HG03520 (cell line): ENCODE measurements at regions not wholly inside any gene's neighbourhood (a gene's known extent, or its start where the extent isn't known, plus 50 kb on each side); places are given as distances from the start of the nearest gene placed in this dataset.

Source experiments
- ATAC-seq: cut with Tn5 transposase; IDR thresholded peaks from one replicate; pipeline ENCODE4 v1.9.1; 2021; ENCODE audit warnings: mild to moderate bottlenecking, moderate library complexity; ENCODE audit not compliant: unreplicated experiment

DNA sequence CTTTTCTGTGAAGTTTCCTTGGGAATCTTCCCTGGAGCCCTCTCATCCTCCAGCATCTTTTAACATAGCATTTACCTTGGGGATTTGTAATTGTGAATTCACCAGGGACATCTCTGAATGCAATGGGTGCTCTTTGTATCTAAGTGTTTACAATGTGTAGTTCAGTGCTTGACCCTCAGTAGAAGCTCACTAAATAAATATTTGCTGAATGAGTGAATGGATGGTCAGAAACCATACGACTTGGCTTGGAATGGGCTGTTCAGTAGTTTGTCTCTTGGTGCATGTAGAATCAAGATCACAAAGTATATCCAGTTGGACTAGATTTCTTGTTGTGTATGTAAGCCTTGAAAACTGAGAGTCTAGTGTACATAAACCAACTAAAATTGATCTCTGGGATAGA, 81.8 kb upstream of the MEF2C start:
- ATAC-seq: no peak

DNA sequence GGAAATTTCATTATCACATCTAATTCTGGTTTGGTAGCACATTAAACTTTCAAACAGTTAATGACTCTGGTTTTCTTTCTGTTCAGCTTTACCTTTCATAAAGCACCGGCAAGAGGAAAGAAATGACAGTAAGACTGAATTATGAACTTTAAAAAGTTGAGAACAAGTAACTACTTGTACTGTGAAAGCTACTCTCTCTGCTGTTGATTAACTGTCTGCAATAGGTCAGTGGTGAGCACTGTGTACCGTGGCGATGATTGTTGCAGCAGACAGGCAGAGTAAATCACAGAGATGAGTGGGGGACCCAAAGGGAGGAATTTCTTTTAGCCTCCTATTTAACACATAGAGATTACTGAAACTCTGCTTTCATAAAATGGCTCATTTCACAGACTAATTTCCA, 74.0 kb upstream of the MEF2C start:
- ATAC-seq: no peak

DNA sequence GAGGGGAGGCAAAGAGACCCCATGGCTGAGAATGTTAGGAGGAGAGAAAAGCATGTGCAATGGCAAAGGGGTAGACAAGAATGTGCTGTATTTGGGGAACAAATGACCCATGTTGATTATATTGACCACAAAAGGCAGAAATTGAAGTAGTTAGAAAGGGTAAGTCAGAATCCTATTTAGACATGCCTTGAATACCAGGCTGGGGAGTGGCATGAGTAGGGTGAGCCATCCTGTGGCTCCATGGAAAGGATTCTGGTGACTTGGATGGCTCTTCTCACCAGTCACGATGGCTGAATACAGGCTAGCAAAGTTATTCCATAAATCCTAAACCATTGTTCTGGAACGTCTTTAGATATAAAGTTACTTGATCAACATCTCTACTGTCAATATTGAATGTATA, 73.4 kb upstream of the MEF2C start:
- ATAC-seq: no peak

DNA sequence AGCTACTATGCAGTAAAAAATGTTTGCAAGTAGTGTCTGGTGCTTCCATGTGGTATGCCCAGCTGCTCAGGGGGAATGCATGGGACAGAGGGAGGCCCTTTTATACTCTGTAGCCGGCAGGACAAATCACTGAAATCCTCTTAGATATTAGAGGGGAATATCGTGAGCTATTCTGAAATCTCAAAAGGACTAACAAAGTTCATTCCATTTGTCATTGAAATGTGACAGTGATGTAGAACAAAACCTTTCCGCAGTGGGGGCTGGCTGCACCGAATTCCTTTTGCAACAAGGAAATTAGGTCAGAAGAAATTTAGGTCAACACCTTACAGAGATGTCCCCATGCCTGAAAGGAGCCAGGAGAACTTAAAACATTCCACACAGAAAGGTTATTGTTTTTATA, 72.4 kb upstream of the MEF2C start:
- no peak for ATAC-seq

DNA sequence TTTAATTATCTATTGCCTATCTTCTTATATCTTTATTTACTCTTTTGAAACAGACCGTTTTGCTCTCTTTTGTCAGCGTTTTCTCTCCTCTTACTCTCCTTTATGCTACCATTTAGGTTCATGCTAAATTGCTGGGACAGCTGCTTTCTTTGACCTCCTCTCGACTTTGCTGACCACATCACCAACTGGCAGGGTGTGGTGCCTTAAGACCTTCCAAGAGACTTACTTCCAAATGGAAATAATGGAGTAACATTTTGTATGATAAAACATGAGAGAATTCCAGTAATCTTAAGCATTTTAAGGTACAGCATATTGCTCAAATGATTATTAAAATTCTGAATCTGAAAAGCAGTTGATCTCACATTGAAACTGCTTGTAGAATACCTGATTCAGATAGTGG, 71.5 kb upstream of the MEF2C start:
- no peak for ATAC-seq

DNA sequence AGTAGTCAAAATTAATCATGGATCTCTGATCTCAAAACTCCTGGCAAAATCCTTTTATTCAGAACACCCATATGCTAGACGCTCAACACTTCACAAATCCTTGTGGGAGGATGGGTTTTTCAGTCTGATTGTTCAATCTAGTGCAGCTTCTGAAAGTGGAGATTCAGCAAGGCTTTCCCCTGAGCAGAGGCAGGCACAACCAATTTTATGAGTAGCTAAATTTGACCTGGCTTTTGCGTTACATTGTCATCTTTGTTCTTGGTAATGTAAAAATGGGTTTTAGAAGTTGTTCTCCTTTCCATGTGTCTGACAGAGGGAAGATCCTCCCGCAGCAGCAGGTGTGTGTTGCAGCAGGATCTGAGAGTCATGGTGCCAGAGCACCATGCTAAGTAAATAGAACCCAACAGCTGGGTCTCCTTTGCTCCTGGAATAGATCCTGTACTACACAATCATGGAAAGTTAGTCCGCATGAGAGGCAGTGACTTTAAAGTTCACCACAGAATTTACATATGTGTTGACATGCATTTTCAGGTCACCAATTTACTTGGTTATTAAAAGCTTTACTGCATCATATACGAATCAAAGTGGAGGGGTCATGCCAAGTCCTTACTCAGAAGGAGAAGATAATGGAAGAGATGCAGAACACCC, 70.1 kb upstream of the MEF2C start:
- no peak for ATAC-seq

DNA sequence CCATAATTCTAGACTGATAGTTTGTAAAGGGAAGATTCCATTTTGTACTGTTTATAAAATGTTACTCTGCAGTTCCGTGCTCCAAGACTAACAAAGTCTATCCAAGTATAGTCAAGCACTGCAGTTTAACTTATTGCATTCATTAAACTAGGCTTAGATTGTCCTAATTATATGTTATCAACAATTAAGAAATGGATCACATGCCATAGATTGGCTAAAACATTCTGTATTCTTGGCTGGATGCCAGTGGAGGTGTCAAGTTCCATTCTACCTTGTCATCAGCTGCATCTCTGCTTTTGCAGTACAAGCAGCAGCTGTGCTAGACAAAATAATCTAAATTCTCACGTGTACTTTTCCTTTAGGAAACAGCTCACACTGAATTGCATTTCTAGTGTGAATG, 69.4 kb upstream of the MEF2C start:
- ATAC-seq: no peak

DNA sequence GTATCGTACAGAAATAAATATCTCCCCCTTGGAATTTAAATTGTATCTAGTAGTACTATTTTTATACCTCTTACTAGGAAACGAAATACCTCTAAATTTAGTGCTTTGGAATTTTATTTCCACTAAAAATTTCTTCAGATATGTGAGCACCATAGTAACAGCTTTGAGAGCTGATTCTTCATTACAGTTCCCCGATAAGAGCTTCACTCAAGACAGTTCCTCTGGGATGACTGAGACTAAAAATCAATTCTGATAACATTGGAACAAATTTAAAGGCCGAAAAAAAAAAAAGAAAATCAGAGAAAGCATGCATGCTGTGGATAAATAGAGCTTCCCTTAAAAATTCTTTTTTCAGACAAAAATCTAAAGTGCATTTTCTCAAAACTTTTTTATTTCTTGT, 68.5 kb upstream of the MEF2C start:
- no peak for ATAC-seq

DNA sequence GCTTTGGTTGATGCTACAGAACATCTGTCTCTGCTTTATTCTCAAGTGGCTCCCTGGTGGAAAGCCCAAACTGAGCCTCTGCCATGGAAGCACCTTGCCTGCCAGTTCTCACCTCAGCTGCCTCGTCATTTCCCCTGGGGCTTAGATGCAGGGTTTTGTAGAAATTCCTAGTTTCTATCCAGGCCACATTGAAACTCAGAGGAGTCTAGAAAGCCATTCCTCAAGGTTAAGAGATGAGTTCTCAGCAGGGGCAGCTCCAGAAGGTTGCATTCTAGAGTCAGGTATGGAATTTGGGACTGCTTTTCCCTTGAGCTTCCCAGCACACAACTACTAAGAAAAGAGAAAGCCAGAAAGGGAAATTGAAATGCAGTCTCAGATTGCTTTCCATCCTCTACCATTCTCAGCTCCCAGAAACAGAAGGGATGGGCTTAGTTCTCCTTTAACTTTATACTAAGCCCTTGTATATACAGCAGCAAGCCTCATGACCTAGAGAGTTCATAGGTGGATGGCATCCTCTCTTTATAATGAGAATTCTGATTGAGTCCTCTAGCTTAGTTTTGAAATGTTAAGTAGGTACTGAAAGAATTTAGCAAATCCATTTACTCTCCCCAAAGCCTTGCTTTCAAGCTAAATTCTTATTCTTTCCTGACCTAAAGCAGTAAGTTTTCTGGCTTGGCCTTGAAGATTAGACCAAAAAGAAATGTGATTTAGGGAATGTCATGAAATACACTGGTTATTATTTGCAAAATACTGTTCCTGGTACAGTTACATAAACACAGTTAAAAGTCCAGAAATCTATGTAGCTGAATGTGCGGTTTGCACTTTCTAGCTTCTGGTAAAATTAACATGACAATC, 66.0 kb upstream of the MEF2C start:
- no peak for ATAC-seq

DNA sequence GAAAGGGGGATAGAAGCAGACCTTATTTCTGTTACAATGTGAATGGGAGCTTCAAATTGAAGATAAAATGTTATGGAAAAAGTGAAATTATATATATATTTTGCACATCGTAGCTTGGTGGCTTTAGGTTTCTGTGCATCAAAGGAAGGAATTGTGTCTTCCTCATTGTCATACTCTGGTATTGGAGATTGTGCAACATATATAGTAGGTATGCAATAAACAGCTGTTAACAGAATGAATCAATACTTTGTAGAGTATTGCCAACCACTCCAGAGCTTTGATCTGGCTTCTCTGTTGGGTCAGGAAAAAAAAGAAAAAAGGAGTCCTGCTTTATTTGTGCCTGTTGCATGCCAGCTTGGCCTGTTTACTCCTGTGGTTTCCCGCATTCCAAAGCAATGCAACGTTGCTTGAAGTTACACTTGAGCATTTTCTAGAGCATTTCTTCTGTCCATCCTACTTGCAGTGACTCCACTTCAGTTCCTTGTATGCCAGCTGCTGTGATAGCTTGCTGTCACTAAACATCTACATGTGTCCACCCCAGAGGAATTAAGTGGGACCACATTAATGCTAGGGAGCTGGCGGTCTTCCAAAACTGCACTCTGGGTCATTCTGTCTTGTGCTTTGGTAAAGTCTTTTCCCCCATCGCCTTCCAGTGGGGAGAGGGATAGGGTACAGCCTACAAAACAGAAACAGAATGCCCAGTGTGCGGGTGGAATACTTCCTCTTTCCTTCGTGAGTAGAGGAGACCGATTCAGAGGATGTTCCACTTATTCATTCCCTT, 62.0 kb upstream of the MEF2C start:
- ATAC-seq: no peak

DNA sequence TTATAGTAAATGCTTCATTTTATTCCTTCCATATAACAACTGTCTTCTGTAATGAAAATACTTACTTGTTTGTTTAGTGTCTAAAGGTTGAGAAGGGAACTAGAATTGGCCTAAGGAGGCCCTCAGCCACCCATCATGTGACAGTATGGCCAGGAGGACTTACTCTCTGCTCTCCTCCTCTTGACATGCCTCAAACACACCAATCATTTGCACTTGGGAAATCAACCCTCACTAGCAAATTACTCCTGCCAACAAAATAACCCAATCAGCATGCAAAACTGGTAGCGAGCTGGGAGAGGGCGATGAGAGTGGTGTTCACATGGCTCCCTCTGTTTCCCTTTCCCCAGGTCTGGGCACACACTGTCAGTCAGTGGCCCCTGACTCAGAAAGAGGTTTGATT, 58.6 kb upstream of the MEF2C start:
- ATAC-seq: no peak

DNA sequence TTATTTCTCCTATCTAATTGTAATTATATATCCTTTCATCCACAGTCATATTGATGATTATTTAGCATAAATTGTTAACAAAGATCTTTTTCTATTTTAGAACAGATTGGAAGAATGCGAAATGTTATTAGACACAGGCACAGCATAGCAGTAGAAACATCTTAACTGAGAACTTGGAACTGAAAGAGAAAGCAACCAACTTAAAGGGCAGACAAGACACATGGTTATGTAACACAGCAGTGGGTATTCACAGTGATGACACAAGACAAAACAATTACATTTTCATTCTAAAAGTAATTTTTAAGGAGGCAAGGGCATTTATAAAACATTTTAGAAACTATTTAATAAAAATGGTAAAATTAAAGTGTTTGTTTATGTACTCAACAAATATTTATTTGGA, 57.7 kb upstream of the MEF2C start:
- no peak for ATAC-seq

DNA sequence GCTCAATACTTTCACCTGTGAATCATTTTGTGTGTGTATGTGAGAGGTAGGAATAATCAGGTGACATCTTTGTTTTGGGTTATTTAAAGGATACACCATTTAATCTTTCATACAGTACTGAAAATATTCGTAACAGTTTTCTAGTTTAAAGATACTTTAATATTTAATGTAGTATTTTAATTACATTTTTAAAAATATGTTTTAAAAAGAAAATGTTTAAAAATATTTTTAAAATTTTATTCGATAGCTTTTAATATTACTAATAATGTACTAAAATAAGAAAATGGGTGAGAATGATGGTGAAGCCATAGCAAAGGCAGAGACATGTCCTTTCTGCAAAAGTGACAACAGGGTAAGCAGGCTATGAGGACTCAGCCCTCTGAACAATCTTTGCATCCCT, 56.3 kb upstream of the MEF2C start:
- ATAC-seq: no peak

DNA sequence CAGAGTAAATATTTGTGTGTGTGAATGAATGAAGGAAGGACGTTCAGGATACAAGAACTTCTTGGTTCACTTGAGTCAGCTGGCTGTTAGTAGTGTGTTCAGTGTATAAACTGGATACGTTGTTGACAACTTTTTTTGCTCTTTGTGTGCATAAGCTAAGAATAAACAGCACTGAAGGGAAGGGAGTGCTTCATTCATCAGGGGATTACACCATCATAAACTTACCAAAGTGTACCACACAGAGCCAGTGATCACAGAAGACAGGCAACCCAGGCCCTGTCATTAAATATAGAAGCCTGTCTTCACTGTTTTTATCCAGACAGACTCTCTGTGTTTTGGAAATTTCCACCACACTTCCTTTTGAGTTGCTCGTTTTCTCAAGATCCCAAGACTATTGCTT, 55.5 kb upstream of the MEF2C start:
- ATAC-seq: no peak

DNA sequence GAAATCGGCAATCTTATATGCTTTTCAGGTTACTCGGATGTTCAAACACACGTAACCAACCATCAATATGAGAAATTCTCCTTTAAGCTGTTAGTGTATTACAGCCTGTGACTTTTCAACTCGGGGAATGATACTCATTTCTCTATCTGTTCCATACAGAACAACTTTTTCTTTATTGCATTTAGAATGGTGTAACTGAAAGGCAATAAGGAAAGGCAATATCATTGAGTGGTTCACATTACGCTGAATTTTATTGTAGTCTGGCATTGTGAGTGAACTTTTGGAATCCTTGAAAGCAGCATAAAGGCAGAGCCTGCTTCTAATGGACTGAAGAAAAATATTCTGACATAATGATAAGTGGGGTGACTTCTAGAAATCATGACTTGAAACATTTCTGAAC, 54.4 kb upstream of the MEF2C start:
- no peak for ATAC-seq

DNA sequence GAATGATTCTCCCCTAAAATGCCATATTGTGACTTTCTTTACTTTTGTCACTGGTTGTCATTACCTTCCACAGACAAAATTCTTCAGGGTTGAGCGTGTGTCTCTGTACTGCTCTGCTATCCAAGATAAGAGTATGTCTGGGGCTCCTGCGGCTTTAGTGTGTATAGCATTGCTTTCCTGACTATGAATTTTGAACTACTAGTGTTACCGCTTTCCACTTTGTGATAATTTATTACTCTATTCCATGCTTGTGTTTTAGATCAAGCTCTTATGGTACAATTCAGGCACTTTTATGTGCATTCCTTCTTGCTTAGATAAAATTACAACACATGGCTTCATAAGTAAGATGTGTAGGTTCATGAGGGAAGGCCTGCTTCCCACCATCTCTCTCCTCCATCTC, 51.5 kb upstream of the MEF2C start:
- ATAC-seq: no peak
